Sigmoid colon (tissue), 6 donors: ENCODE measurements at regions not wholly inside any gene's neighbourhood (a gene's known extent, or its start where the extent isn't known, plus 50 kb on each side); places are given as distances from the start of the nearest gene placed in this dataset.

Experiments
- DNase-seq: peaks from one replicate; pipeline ENCODE4 v3.0.0-alpha.2; 2019
- H3K27ac ChIP-seq, 4 donors: fragments of 200-600 bp; sonication (generic); one replicate each; pipeline ENCODE4 v1.5.1; 2016 to 2019; ENCODE audit warnings: mild to moderate bottlenecking in 1 of 4
- H3K27me3 ChIP-seq, 3 donors: fragments of 200-600 bp; sonication (generic); one replicate each; pipeline ENCODE4 v1.5.1; 2019; ENCODE audit warnings: mild to moderate bottlenecking in 1 of 3
- H3K36me3 ChIP-seq, 4 donors: fragments of 200-600 bp; sonication (generic); one replicate each; pipeline ENCODE4 v1.5.1; 2016 to 2019
- H3K4me1 ChIP-seq, 4 donors: fragments of 200-600 bp; sonication (generic); one replicate each; pipeline ENCODE4 v1.5.1; 2017 to 2019
- H3K4me3 ChIP-seq, 4 donors: fragments of 200-600 bp; sonication (generic); one replicate each; pipeline ENCODE4 v1.5.1; 2017 to 2019; ENCODE audit warnings: mild to moderate bottlenecking in 2 of 4, moderate library complexity in 1 of 4
- H3K9me3 ChIP-seq, 4 donors: fragments of 200-600 bp in 3 of 4; sonication (generic) in 3 of 4; one replicate each; pipeline versions ENCODE4 v1.5.1 to v1.6.1; 2013 to 2019
- EP300 ChIP-seq, 4 donors: sonication (generic); formaldehyde crosslinking; IDR thresholded peaks; one replicate each; pipeline ENCODE4 v1.6.1; 2017; ENCODE audit warnings: antibody characterized with exemption in 4 of 4
- POLR2A ChIP-seq, 2 donors: fragments of 450-650 bp; IDR thresholded peaks; one replicate each; pipeline ENCODE4 v1.6.1; 2016; ENCODE audit warnings: antibody characterized with exemption in 2 of 2, mild to moderate bottlenecking in 2 of 2, moderate library complexity in 2 of 2
- POLR2AphosphoS5 ChIP-seq, 4 donors: sonication (generic); formaldehyde crosslinking; IDR thresholded peaks; one replicate each; pipeline ENCODE4 v1.6.1; 2017; ENCODE audit warnings: antibody characterized with exemption in 4 of 4
- WGBS, 2 donors: extraction: QIAGEN DNeasy Blood & Tissue Kit; methylation state at CpG; one replicate each; pipeline ENCODE4 v1.1.7; 2013; 5-methylcytosine and 5-hydroxymethylcytosine counted together
- intact Hi-C: fragments of 100-400 bp; cut with DNase I; formaldehyde crosslinking; loops from one replicate; pipeline ENCODE4 v1.15.1; 2023
- TF ChIP-seq, protein P1 (sequence below), 4 experiments: fragments of 450-650 bp in 3 of 4; fragments of 200-600 bp in 1 of 4; IDR thresholded peaks; one replicate each; pipeline ENCODE4 v1.5.1; 2016 to 2019; ENCODE audit warnings: antibody characterized with exemption in 4 of 4, mild to moderate bottlenecking in 3 of 4, moderate library complexity in 2 of 4
- donor health status: healthy with polysubstance abuse.
- donor health status: healthy.

DNA sequence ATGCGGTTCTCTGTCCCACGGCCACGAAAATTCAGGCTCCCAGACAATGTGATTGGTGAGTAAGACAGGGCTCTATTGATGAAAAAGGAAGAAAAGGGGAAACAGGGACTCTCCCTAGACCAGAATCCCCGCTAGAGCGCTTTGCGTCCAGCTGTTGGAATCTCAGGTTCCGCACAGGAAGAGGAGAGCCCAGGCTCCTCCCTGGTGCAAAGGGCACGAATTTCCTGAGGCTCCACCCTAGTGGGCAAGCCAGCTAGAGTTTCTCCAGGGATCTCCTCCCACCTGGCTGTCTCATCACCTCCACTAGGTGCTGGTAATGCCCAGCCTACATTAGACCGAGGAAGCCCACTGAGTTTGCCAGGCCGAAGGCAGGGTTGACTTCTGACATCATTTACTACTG is 135.9 kb upstream of the SOX4 start:
- no peak overlapping the region for H3K4me3 ChIP-seq
- no peak overlapping the region for H3K27ac ChIP-seq
- no peaks in the 10 kb centered on the region for H3K4me1 ChIP-seq
- no peak for DNase-seq
- no peaks in the 10 kb centered on the region for H3K27me3 ChIP-seq
- no peaks in the 10 kb centered on the region for H3K36me3 ChIP-seq
- TF ChIP-seq EP300 (IDR thresholded peaks at IDR 0.05) (no peak), POLR2A (IDR thresholded peaks at IDR 0.05) (no peak), POLR2AphosphoS5 (IDR thresholded peaks at IDR 0.05) (no peak)
- TF ChIP-seq, protein P1, sequence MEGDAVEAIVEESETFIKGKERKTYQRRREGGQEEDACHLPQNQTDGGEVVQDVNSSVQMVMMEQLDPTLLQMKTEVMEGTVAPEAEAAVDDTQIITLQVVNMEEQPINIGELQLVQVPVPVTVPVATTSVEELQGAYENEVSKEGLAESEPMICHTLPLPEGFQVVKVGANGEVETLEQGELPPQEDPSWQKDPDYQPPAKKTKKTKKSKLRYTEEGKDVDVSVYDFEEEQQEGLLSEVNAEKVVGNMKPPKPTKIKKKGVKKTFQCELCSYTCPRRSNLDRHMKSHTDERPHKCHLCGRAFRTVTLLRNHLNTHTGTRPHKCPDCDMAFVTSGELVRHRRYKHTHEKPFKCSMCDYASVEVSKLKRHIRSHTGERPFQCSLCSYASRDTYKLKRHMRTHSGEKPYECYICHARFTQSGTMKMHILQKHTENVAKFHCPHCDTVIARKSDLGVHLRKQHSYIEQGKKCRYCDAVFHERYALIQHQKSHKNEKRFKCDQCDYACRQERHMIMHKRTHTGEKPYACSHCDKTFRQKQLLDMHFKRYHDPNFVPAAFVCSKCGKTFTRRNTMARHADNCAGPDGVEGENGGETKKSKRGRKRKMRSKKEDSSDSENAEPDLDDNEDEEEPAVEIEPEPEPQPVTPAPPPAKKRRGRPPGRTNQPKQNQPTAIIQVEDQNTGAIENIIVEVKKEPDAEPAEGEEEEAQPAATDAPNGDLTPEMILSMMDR (IDR thresholded peaks at IDR 0.05), result no peak
- intact Hi-C loops, result no loop called here
- H3K9me3 ChIP-seq, result no peaks in the 10 kb centered on the region
- 93% methylated on average over 10 of the region's 10 CpGs for WGBS, 2 donors

DNA sequence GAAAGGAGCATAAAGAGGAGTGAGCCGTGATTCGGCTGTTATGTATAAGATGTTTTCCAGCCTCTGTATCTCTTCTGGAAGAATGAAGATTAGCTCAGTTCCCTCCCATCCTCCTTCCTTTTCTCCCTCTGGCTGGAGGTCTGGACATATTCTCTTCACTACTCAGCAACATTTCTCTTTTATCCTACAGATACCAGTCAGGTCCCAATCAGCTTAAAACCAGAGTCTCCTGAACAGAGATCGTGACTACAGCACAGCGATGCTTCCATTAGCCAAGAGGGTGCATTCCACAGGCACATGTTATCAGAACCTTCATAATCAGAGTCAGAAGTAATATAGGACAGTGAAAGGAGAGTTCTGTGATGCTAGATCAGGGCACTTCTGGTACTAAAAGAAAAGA is 133.9 kb upstream of the SOX4 start:
- DNase-seq, result no peak
- no peaks in the 10 kb centered on the region for H3K27me3 ChIP-seq
- no peak overlapping the region for H3K27ac ChIP-seq
- H3K4me1 ChIP-seq, result no peaks in the 10 kb centered on the region
- no peaks in the 10 kb centered on the region for H3K9me3 ChIP-seq
- H3K36me3 ChIP-seq, result no peaks in the 10 kb centered on the region
- no peak overlapping the region for H3K4me3 ChIP-seq
- 76 to 95% methylated on average over 4 of the region's 4 CpGs for WGBS, 2 donors
- TF ChIP-seq, protein P1 (IDR thresholded peaks at IDR 0.05), result no peak
- no peak for TF ChIP-seq EP300 (IDR thresholded peaks at IDR 0.05)
- intact Hi-C loops, result no loop called here

DNA sequence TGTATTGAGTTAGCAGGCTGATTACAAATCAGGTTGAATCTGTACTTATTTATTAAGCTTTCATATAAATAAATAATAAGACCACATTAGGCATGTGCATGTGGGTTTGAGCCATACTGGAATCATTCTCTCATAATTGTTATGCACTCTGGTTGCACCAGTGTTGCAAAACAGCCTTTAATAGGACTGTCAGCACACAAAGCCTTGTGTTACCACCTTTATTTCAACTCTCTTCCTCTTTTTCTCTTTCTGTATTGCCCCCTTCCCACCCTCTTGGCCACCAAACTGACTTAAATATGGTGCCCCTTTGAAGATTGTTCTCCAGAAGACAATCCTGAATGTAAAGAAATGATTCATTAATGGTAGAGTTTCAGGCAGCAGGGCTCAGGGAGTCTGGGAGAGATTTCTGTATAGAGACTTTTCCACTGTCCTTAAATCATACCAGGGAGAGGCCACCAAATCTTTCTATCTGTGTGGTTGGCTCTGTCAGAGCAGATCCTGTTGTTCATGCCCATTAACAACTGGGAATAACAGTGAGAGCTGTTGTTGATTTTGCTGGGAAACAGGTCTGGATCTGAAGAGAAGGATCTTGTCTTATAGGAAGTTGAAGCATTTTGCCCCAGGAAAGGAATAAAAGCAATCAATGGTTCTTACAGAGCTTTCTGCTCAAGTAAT is 131.6 kb upstream of the SOX4 start:
- intact Hi-C loops, result no loop called here
- Histone ChIP-seq H3K4me1 (no peaks in the 10 kb centered on the region), H3K9me3 (no peaks in the 10 kb centered on the region), H3K36me3 (no peaks in the 10 kb centered on the region), H3K27me3 (no peaks in the 10 kb centered on the region), H3K27ac (no peak overlapping the region), H3K4me3 (no peak overlapping the region)
- TF ChIP-seq, protein P1 (IDR thresholded peaks at IDR 0.05), result no peak
- TF ChIP-seq EP300 (IDR thresholded peaks at IDR 0.05) (no peak), POLR2A (IDR thresholded peaks at IDR 0.05) (no peak), POLR2AphosphoS5 (IDR thresholded peaks at IDR 0.05) (no peak)
- no peak for DNase-seq

DNA sequence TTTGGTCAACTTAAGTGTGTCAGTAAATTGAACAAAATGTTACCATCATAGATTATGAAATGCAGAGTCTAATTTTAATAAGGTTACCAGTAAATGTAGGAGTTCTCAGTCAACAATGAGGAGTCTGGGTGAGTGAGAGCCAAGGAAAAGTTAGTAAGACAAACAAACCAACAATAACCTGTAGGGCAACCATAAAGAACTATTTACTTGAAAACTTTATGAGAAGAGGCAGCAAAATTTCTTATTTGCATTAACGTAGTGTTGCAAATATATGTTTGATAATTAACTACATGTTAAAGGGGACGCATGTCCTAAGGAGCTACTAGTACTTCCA is 131.1 kb upstream of the SOX4 start:
- TF ChIP-seq POLR2A (IDR thresholded peaks at IDR 0.05), result no peak
- TF ChIP-seq POLR2AphosphoS5 (IDR thresholded peaks at IDR 0.05), result no peak
- no peak for TF ChIP-seq EP300 (IDR thresholded peaks at IDR 0.05)
- TF ChIP-seq, protein P1 (IDR thresholded peaks at IDR 0.05), result no peak
- H3K4me3 ChIP-seq, result no peak overlapping the region
- WGBS, 2 donors, result 22 to 72% methylated on average over 2 of the region's 2 CpGs
- H3K9me3 ChIP-seq, result no peaks in the 10 kb centered on the region
- H3K36me3 ChIP-seq, result no peaks in the 10 kb centered on the region
- intact Hi-C loops, result no loop called here
- H3K4me1 ChIP-seq, result no peaks in the 10 kb centered on the region
- no peak overlapping the region for H3K27ac ChIP-seq
- no peaks in the 10 kb centered on the region for H3K27me3 ChIP-seq
- DNase-seq, result no peak

DNA sequence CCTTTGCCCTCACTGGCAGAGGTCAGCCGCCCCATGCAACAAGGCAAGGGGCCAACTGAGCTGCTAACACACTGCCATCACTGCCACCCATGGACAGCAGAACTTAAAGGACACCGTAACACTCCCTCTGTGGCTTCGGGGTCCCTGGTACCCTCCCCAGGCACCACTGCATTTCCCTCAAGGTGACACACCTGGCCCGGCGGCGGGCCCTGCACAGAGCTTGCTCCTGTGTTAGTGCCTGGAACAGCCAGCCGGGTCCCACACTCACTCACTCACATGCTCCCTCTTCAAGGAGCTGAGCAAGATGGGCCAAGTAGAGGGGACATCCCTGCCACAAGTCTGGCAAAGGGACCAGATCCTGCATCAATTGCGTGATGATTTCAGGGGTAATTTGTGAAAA is 126.5 kb upstream of the SOX4 start:
- Histone ChIP-seq H3K4me1 (no peaks in the 10 kb centered on the region), H3K27ac (no peak overlapping the region), H3K36me3 (no peaks in the 10 kb centered on the region), H3K27me3 (no peaks in the 10 kb centered on the region), H3K4me3 (no peak overlapping the region), H3K9me3 (no peaks in the 10 kb centered on the region)
- intact Hi-C loops, result no loop called here
- 96 to 97% methylated on average over 8 of the region's 8 CpGs for WGBS, 2 donors
- TF ChIP-seq EP300 (IDR thresholded peaks at IDR 0.05) (no peak), POLR2AphosphoS5 (IDR thresholded peaks at IDR 0.05) (no peak), POLR2A (IDR thresholded peaks at IDR 0.05) (no peak)
- TF ChIP-seq, protein P1 (IDR thresholded peaks at IDR 0.05), result no peak
- no peak for DNase-seq
